K562 (cell line): ENCODE measurements at regions not wholly inside any gene's neighbourhood (a gene's known extent, or its start where the extent isn't known, plus 50 kb on each side); places are given as distances from the start of the nearest gene placed in this dataset.

Experiments
- ATAC-seq: fragments of 200-7000 bp; cut with Tn5 transposase; 3 replicates; pipeline ENCODE4 v1.9.1; 2020; ENCODE audit warnings: moderate library complexity
- BruUV-seq: library from RNA; stranded (reverse); fragments of 400-500 nt; replicated peaks from 2 replicates; lab custom pipeline; 2021; lab: Mats Ljungman, UMichigan
- CTCF ChIA-PET: fragments of 300-600 bp; formaldehyde crosslinking; extraction: SDS; loops from one replicate; lab custom pipeline; 2021; ENCODE audit warnings: low intra/inter-chr PET ratio; lab: Yijun Ruan, JAX
- POLR2A ChIA-PET: fragments of 300-600, 350-650 bp; sonication (Branson Sonifier 250); formaldehyde crosslinking; extraction: SDS; loops from one replicate; lab custom pipeline; 2021; ENCODE audit warnings: antibody characterized with exemption, inconsistent platforms; lab: Yijun Ruan, JAX
- DNase-seq, 4 experiments: peaks; one replicate each; pipeline versions ENCODE4 v3.0.0 to v3.0.0-alpha.2; 2011 to 2018; ENCODE audit warnings: low spot score in 3 of 4, mixed read lengths in 3 of 4; ENCODE audit errors: extremely low read depth in 1 of 4
- FAIRE-seq: peaks from 2 replicates; lab custom pipeline; 2011; peaks lifted over from hg19 to GRCh38; lab: Jason Lieb, UNC
- H2AFZ ChIP-seq: 2 replicates; pipeline ENCODE4 v1.6.0; 2011; ENCODE audit warnings: low read depth, low read length, control low read depth, inconsistent platforms
- H3K27ac ChIP-seq: fragments of 200-600 bp; 3 replicates; pipeline ENCODE4 v1.8.0; 2011; ENCODE audit warnings: low read depth, mild to moderate bottlenecking, control low read depth, inconsistent platforms, low read length, moderate library complexity, mixed read lengths; ENCODE audit errors: extremely low read depth
- H3K27me3 ChIP-seq, 2 experiments: fragments of 300-600 bp in 1 of 2; 2 replicates in 1 of 2; 3 replicates in 1 of 2; pipeline versions ENCODE4 v1.6.0 to v1.8.0; 2011; ENCODE audit warnings: inconsistent platforms in 2 of 2, low read length in 2 of 2, mild to moderate bottlenecking in 1 of 2, mixed read lengths in 1 of 2, moderate library complexity in 1 of 2; ENCODE audit not compliant: control insufficient read depth in 2 of 2, insufficient read depth in 2 of 2
- H3K36me3 ChIP-seq: fragments of 300-600 bp; 3 replicates; pipeline ENCODE4 v1.8.0; 2011; ENCODE audit warnings: mild to moderate bottlenecking, low read length, inconsistent platforms; ENCODE audit not compliant: control insufficient read depth, insufficient read depth
- H3K4me1 ChIP-seq, 2 experiments: fragments of 200-600 bp in 1 of 2; replicated peaks in 1 of 2; 2 replicates in 1 of 2; 3 replicates in 1 of 2; pipeline versions ENCODE4 v1.5.1 to v1.8.0; 2011; ENCODE audit warnings: inconsistent platforms in 2 of 2, low read length in 2 of 2, mild to moderate bottlenecking in 1 of 2, mixed read lengths in 1 of 2, moderate library complexity in 1 of 2; ENCODE audit not compliant: control insufficient read depth in 2 of 2, insufficient read depth in 2 of 2
- H3K4me2 ChIP-seq: 2 replicates; pipeline ENCODE4 v1.6.1; 2011; ENCODE audit warnings: low read length, control low read depth, inconsistent platforms, mixed read lengths; ENCODE audit not compliant: insufficient read depth
- H3K4me3 ChIP-seq: fragments of 200-600 bp; sonication (generic), shearing (Covaris generic); 2 replicates; pipeline ENCODE4 v1.5.1; 2016; ENCODE audit warnings: control low read depth, inconsistent platforms
- H3K79me2 ChIP-seq: fragments of 200-600 bp; 3 replicates; pipeline ENCODE4 v1.8.0; 2011; ENCODE audit warnings: low read length, inconsistent platforms; ENCODE audit not compliant: control insufficient read depth, insufficient read depth
- H3K9ac ChIP-seq, 2 experiments: 2 replicates each; pipeline versions ENCODE4 v1.6.0 to v1.6.1; 2011; ENCODE audit warnings: low read depth in 2 of 2, low read length in 2 of 2, control low read depth in 1 of 2, inconsistent platforms in 1 of 2, mild to moderate bottlenecking in 1 of 2, mixed read lengths in 1 of 2; ENCODE audit not compliant: insufficient read depth in 1 of 2
- H3K9me1 ChIP-seq: one replicate; pipeline ENCODE4 v1.6.0; 2011; ENCODE audit warnings: inconsistent platforms, mild to moderate bottlenecking, low read length, moderate library complexity; ENCODE audit not compliant: control insufficient read depth, insufficient read depth
- H3K9me3 ChIP-seq: replicated peaks from 2 replicates; pipeline ENCODE4 v1.5.1; 2011; ENCODE audit warnings: low read depth, low read length, inconsistent platforms; ENCODE audit not compliant: control insufficient read depth, insufficient read depth
- H4K20me1 ChIP-seq: replicated peaks from 2 replicates; pipeline ENCODE4 v1.6.1; 2011; ENCODE audit warnings: low read length, inconsistent platforms, mixed read lengths; ENCODE audit not compliant: control insufficient read depth, insufficient read depth
- ADNP ChIP-seq: fragments of 200-800 bp; sonication (Bioruptor generic); IDR thresholded peaks from 2 replicates; pipeline ENCODE4 v1.6.1; 2016; ENCODE audit warnings: missing genetic modification characterization, missing compliant biosample characterization
- ELF1 ChIP-seq: fragments of 200-800 bp; sonication (Bioruptor generic); IDR thresholded peaks from 2 replicates; pipeline ENCODE4 v1.6.1; 2016; ENCODE audit warnings: missing genetic modification characterization, missing compliant biosample characterization
- EZH2 ChIP-seq: IDR thresholded peaks from 2 replicates; pipeline ENCODE4 v1.6.1; 2012; ENCODE audit warnings: low read depth, mild to moderate bottlenecking, inconsistent platforms, low read length, borderline replicate concordance
- FUS ChIP-seq: fragments of 200-400 bp; formaldehyde crosslinking; optimal IDR thresholded peaks from 2 replicates; pipeline ENCODE3; 2017; ENCODE audit warnings: low read depth, low read length
- ILF3 ChIP-seq: fragments of 450-650 bp; IDR thresholded peaks from 2 replicates; pipeline ENCODE4 v1.6.1; 2018; ENCODE audit warnings: antibody characterized with exemption, mild to moderate bottlenecking, moderate library complexity, borderline replicate concordance
- RUNX1 ChIP-seq: sonication (generic); IDR thresholded peaks from 2 replicates; pipeline ENCODE4 v1.6.1; 2016; ENCODE audit warnings: antibody characterized with exemption, low read depth
- SIX5 ChIP-seq, 2 experiments: IDR thresholded peaks; 2 replicates each; pipeline ENCODE4 v1.6.1; 2011; ENCODE audit warnings: low read length in 2 of 2, borderline replicate concordance in 1 of 2, low read depth in 1 of 2, mild to moderate bottlenecking in 1 of 2, moderate library complexity in 1 of 2; ENCODE audit not compliant: insufficient read depth in 1 of 2
- SMAD3 ChIP-seq: fragments of 450-650 bp; formaldehyde crosslinking; conservative IDR thresholded peaks from 2 replicates; pipeline ENCODE4 v1.4.0; 2020; ENCODE audit warnings: mild to moderate bottlenecking
- ZNF311 ChIP-seq: fragments of 250-450 bp; sonication (Bioruptor Pico); IDR thresholded peaks from 2 replicates; pipeline ENCODE4 v1.4.0; 2020; ENCODE audit warnings: mild to moderate bottlenecking, moderate library complexity
- WGBS: fragments of 100-300 bp; shearing (Covaris generic); methylation state at CpG from one replicate; pipeline ENCODE4 v1.1.6; 2016; ENCODE audit warnings: low coverage, mixed read lengths; ENCODE audit not compliant: insufficient coverage; ENCODE audit errors: missing lambda C conversion rate; 5-methylcytosine and 5-hydroxymethylcytosine counted together
- in situ Hi-C: fragments of 300-500 bp; cut with MboI; formaldehyde crosslinking; loops from 4 replicates; pipeline ENCODE4 v1.15.0; 2018; ENCODE audit warnings: inconsistent platforms, mixed read lengths
- intact Hi-C: fragments of 100-400 bp; cut with micrococcal nuclease; formaldehyde crosslinking; loops from 2 replicates; pipeline ENCODE4 v1.14.2; 2022

DNA sequence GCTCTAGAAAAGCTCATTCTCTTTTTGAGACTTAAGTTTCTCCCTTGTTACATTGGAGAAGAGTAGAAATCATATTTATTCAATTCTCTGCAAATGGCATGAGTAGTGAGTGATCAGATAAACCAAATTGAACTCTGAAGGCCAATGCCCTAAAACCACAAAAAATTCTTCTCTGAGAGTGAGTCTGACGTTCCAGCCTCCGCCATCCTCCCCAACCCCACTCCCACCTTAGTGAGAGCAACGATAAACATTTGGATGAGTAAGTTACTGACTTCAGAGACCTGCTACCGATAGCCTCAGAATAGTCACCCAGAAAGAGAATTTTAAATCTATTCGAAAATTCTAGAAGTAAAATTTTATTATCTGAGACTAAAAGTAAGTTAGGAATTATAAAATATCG is 94.6 kb downstream of the TFAP2A start:
- H4K20me1 ChIP-seq = no peaks in the 10 kb centered on the region
- TF ChIP-seq ELF1 (tag) = no peak
- TF ChIP-seq SMAD3 (CRISPR knock-in tag) = no peak
- TF ChIP-seq EZH2 = no peak
- TF ChIP-seq ADNP (tag) = no peak
- no peak for TF ChIP-seq ILF3
- TF ChIP-seq RUNX1 = no peak
- TF ChIP-seq ZNF311 = no peak
- TF ChIP-seq SIX5 (IDR thresholded peaks at IDR 0.05; ENCODE audit: borderline replicate concordance in 1 of 2, insufficient read depth in 1 of 2, low read depth in 1 of 2, low read length in 2 of 2) = no peak
- TF ChIP-seq FUS = no peak
- intact Hi-C loops (no loop called here), in situ Hi-C loops (no loop called here)
- 16% methylated on average over 6 of the region's 6 CpGs for WGBS
- ATAC-seq (no peak), FAIRE-seq (no peak), DNase-seq (no peak)
- H3K9ac ChIP-seq = no peak overlapping the region
- no TSS peak for BruUV-seq
- H3K9me3 ChIP-seq = no peaks in the 10 kb centered on the region
- no peak overlapping the region for H2AFZ ChIP-seq
- POLR2A ChIA-PET = no interaction called here
- H3K27me3 ChIP-seq = peaks cover 0 to 4% of the 10 kb centered on the region in 2 experiments; a peak in 3 of 5 replicates
- no peaks in the 10 kb centered on the region for H3K9me1 ChIP-seq
- no peak overlapping the region for H3K4me3 ChIP-seq
- no peaks in the 10 kb centered on the region for H3K36me3 ChIP-seq
- CTCF ChIA-PET = no interaction called here
- H3K79me2 ChIP-seq = no peaks in the 10 kb centered on the region
- H3K4me1 ChIP-seq = peaks cover 5 to 14% of the 10 kb centered on the region in 2 experiments
- H3K27ac ChIP-seq = no peak overlapping the region
- no peak overlapping the region for H3K4me2 ChIP-seq
